ENCODE measurements at regions not wholly inside any gene's neighbourhood (a gene's known extent, or its start where the extent isn't known, plus 50 kb on each side); places are given as distances from the start of the nearest gene placed in this dataset.

DNA sequence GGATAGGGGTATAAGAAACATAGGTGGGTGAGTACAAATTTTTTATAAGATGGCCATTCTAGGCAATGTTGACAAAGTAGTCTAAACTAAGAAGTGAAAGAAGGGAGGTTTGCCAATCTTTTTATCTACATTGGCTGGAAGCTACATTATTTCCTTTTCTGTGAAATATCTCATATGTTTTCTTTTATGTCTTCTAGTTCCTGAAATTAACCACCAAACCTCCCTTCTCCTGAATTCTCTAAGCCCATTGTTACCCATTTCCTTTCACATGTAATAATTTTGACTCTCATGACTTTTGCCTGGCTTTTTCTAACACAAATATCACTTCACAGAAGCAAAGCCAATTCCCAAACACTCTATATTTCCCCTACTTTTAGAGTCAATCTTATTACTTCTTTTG is 496.2 kb upstream of the JAG1 start:
- TF ChIP-seq, protein P1, sequence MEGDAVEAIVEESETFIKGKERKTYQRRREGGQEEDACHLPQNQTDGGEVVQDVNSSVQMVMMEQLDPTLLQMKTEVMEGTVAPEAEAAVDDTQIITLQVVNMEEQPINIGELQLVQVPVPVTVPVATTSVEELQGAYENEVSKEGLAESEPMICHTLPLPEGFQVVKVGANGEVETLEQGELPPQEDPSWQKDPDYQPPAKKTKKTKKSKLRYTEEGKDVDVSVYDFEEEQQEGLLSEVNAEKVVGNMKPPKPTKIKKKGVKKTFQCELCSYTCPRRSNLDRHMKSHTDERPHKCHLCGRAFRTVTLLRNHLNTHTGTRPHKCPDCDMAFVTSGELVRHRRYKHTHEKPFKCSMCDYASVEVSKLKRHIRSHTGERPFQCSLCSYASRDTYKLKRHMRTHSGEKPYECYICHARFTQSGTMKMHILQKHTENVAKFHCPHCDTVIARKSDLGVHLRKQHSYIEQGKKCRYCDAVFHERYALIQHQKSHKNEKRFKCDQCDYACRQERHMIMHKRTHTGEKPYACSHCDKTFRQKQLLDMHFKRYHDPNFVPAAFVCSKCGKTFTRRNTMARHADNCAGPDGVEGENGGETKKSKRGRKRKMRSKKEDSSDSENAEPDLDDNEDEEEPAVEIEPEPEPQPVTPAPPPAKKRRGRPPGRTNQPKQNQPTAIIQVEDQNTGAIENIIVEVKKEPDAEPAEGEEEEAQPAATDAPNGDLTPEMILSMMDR (IDR thresholded peaks at IDR 0.05): no peak
- TF ChIP-seq POLR2A (IDR thresholded peaks at IDR 0.05): no peak

Data from sigmoid colon (tissue), 3 donors.